ENCODE measurements at regions not wholly inside any gene's neighbourhood (a gene's known extent, or its start where the extent isn't known, plus 50 kb on each side); places are given as distances from the start of the nearest gene placed in this dataset.

DNA sequence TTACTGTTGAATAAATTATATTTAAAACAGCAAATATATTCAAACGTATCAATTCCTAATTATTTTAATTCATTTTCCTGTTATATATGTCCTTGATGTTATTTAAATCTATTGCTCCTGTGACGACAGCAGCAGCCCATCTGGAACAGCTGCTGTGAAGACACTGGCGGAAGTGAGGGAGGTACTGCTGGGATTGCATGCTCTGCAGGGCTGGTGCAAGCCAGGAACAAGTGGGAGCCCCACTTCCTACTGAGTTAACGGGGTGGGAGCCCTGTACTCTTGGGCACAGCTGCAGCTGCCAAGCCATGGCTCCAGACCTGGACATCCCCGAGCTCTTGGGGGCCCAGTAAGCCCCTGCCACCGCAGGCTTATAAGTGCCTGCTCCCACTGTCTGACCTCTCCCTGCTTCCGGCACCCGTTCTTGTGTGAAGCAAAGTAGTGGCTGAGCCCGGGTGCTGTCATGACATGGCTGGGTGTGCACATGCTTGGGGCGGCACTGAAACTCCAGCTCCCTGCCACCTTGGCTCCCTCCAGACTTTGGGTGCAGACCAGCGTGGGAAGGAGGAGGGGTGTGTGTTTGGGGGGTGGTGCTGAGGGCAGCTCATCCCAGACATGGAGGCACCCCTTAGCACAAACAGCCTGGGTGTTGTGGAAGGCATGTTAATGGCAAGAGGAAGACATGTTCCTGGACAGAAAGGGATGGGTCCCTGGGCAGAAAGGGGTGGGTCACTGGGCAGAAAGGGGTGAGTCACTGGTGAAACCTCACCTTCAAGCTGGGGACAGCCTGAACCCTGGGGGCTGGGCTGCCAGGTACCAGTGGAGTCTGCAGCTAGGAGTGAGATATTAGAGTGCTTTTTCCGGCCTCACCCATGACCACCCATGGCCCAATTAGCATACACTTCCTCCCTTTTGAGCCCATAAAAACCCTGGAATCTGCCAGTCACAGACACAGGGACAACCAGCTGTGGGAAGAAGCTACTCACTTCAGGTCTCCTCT lies 1981.3 kb upstream of the IGFBP7 start:
- DNase-seq = no peak

DNA sequence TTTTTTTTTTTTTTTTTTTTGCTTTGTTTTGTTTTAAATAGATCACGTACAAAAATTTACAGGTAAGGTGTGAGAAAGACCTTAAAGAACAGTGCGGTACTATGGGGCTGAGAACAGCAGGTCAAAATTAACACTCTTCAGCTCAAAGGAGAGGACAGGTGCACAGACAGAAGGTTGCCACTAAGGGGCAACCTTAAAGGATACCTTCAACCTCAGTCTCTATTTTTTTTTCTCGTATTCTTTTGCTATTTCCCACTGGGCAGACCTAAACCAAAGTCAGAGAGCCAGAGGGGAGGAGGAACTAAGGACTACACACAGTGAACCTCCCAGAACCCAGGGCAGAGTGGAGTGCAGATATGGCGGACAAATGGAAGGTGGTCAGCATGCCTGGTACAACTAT lies 1984.3 kb upstream of the IGFBP7 start:
- DNase-seq = no peak

DNA sequence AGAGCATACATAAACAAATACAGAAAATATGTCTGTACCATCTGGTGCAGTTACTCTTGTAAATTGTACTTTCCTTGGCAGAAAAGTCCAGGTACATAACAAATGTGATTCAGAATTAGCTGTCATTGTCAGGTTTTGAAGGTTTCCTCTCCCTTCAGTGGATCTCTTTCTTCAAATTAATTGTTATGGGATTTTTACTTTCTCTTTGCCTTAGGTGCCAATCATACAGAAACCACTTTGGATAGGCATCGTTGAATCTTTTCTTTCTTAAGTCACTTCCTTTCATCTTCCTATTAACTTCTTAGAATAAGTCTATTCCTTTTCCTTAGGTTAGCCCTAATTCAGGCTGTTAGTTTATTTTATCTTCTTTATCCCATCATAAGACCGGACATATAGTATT lies 1992.1 kb upstream of the IGFBP7 start:
- no peak for DNase-seq

GRCh38 chr4:59120287-59120814 lies 2010.2 kb upstream of the IGFBP7 start:
- no peak for DNase-seq

DNA sequence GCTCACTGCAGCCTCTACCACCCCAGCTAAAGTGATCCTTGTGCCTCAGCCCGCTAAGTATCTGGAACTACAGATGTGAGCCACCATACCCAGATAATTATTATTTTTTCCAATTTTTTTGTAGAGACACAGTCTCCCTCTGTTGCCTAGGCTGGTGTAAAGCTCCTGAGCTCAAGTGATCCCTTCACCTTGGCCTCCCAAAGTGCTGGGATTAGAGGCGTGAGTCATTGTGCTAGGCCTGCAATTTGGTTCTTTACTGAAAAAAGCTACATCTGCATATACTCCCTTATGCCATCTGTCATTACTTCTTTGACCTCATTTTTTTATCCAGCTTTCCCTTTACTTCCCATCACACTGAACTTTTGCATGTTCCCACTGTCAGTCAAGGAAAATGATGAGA lies 2012.4 kb upstream of the IGFBP7 start:
- no peak for DNase-seq

- DNase-seq = no peak
Measured at GRCh38 chr4:59126159-59126558, 2016.0 kb upstream of the IGFBP7 start.

- DNase-seq = no peak
Measured at GRCh38 chr4:59127006-59127405, 2016.8 kb upstream of the IGFBP7 start.

DNA sequence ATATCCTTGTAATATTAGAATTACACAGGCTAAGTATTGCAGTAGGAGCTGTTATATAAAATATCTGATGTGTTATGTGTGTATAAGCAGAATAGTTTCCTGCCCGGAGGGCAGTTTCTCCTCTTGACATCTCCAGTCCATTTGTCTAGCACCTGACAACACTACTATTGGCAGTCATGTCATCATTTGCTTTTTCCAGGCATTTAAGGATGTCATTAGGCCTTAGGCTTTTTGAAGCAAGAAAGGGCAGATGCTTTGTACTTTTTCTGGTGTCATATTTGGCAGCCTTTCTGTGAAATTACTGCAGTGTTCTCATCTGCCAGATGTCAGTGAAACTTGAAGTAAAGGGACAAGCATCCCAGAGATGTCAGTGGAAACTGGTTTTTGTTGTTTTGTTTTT lies 2017.6 kb upstream of the IGFBP7 start:
- no peak for DNase-seq

GRCh38 chr4:59135248-59135985 lies 2025.2 kb upstream of the IGFBP7 start:
- no peak for DNase-seq

GRCh38 chr4:59161249-59161648 lies 2038.9 kb upstream of the ADGRL3 start:
- DNase-seq = no peak

- peak; percentile 1 for DNase-seq
Measured at GRCh38 chr4:59175617-59176016, 2024.5 kb upstream of the ADGRL3 start.

DNA sequence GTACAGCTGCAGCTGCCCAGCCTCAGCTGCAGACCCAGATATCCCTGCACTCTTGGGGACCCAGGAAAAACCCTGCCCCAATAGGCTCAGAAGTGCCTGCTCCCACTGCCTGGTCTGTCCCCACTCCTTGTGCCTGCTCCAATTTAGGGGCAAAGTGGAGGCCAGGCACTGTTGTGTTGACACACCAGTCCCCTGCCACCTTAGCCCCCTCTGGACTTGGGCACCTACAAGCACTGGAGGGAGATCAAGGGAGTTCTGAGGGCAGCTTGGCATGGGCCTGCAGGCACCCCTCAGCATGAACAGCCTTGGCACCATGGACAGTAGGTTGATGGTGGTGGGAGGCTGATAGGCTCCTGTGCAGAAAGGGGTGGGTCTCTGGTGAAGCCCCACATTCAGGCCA lies 2020.8 kb upstream of the ADGRL3 start:
- DNase-seq = no peak

- DNase-seq = no peak
Measured at GRCh38 chr4:59180161-59180560, 2020.0 kb upstream of the ADGRL3 start.

DNA sequence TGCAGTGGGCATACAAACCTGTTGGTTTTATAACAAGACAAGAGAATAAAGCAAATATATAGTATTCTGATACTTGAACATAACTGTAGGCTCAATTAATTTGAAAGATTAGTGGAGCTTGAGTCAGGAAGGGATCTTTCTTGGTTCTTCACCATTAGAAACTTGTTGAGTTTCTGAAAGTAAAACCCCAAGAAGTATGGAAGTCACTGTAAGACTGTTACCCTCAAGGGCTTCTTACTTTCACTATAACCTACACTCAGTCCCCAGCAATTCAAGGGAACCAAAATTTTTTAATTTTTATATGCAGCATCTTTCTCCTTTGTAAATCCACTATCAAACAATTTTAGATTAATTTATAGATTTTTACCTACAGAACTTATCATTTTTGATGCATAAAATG lies 2019.2 kb upstream of the ADGRL3 start:
- no peak for DNase-seq

- DNase-seq = no peak
Measured at GRCh38 chr4:59195839-59196238, 2004.3 kb upstream of the ADGRL3 start.

DNA sequence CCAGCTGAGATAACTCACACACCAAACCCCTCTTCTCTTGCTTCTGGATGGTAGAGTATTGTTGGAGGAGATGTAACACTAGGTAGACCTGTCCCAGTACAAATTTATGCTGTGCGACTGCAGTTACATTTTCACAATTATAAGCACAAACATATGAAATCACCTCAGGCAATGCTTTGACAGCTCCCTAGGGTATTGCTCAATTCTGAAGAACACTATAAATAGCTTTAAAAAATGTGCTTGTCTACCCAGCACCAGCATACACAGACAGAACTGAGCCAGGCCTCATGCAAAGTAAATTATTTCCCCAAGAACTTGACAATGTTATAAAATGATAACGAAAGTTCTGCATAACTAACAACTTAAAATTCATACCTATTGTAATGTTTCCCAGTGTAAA lies 1999.1 kb upstream of the ADGRL3 start:
- DNase-seq = no peak

DNA sequence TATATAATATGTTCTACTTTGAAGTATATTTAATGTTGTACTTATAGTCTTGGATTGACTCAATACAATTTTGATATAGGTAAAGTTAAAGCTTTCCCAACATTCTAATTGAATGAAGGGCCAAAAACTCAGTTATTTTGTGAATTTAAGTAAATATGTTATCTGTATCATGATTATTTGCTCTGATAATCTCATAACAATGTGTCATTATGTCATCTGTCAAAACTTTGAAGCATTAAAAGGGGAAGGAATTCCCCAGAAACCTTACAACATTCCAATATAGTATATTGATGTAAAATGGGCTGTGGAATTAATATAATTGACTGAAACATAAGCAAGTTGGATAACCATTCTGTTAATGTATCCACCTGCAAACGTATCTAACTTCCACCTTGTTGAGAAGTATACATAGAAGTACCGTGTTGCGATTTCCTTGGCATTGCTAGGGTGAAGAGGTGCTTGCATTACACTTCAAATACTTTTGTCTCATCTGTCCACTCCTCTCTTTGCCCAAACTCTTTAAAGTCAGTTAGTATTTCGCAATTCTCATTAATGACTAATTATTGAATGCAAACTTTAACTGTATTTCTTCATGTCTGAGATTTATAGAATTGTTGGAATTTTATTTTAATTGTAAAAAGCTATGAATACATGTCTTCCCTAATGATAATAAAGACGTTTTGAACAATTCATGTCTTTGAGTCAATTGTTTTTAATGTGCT lies 1982.1 kb upstream of the ADGRL3 start:
- DNase-seq = no peak

DNA sequence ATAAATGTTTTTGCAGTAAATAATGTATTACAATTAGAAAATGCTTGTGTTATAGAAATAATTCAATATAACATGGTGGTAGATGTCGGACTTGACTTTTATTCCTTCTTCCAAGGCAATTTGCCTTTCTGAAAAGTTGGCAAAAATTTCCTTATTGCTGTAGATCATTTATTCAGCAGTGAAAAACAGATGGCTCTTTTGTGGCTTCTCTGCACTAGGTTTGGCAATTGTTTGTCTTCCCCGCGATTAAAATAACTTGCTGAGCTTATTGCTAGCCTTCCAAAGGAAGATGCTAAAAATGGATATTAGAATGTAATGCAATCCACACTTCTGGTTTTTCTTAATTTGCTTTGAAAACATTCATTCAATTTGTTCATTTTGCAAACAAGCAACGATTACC lies 1977.9 kb upstream of the ADGRL3 start:
- DNase-seq = no peak

GRCh38 chr4:59223292-59223941 lies 1976.7 kb upstream of the ADGRL3 start:
- DNase-seq = no peak

DNA sequence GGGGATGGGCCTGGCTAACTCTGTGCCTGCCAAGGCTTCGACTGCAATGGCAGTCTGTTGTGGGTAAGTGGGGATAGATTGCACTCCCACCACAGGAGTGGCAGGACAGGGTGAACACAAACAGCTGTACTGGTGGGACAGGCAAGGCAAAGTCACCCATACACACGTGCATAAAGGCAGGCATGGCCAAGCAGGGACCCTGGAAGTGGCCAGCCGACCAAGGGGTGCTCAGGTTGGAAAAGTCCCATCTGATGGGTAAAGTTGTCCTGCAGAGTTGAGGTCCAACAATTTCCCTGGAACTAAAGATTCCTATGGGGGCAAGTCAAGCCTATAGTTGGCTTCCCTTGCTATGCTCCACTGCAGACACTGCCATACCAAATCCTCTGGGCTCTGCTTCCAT lies 1961.9 kb upstream of the ADGRL3 start:
- DNase-seq = no peak

- DNase-seq = no peak
Measured at GRCh38 chr4:59240011-59240410, 1960.1 kb upstream of the ADGRL3 start.

GRCh38 chr4:59243038-59243437 lies 1957.1 kb upstream of the ADGRL3 start:
- no peak for DNase-seq

GRCh38 chr4:59247032-59247431 lies 1953.1 kb upstream of the ADGRL3 start:
- no peak for DNase-seq

All from NCI-H1105 (cell line).